GM23248 (cell line): ENCODE measurements at regions not wholly inside any gene's neighbourhood (a gene's known extent, or its start where the extent isn't known, plus 50 kb on each side); places are given as distances from the start of the nearest gene placed in this dataset.
"Not testable (repeated sequence)": the region's sequence is repeated elsewhere in the genome, so short reads cannot be mapped to it uniquely, and the experiment has no call there.

Source experiments
- DNase-seq: peaks from one replicate; pipeline ENCODE4 v3.0.0-alpha.2; 2015
- H2AFZ ChIP-seq: fragments of 200-600 bp; sonication (generic); 2 replicates; pipeline ENCODE4 v1.6.1; 2016; ENCODE audit warnings: antibody characterized with exemption
- H3F3A ChIP-seq: fragments of 200-600 bp; sonication (generic); 2 replicates; pipeline ENCODE4 v1.6.1; 2016; ENCODE audit warnings: mild to moderate bottlenecking, antibody characterized with exemption, mixed run types; ENCODE audit not compliant: insufficient read depth
- H3K27ac ChIP-seq: fragments of 200-600 bp; sonication (generic); 2 replicates; pipeline ENCODE4 v1.5.1; 2016; ENCODE audit warnings: mild to moderate bottlenecking
- H3K27me3 ChIP-seq: fragments of 200-600 bp; sonication (generic); replicated peaks from 2 replicates; pipeline ENCODE4 v1.6.1; 2016; ENCODE audit warnings: mild to moderate bottlenecking; ENCODE audit not compliant: insufficient read depth
- H3K36me3 ChIP-seq: fragments of 200-600 bp; sonication (generic); 2 replicates; pipeline ENCODE4 v1.6.1; 2016; ENCODE audit warnings: low read depth, mild to moderate bottlenecking
- H3K4me1 ChIP-seq: fragments of 200-600 bp; sonication (generic); 2 replicates; pipeline ENCODE4 v1.6.1; 2016; ENCODE audit warnings: mild to moderate bottlenecking; ENCODE audit not compliant: insufficient read depth
- H3K4me2 ChIP-seq: fragments of 200-600 bp; sonication (generic); one replicate; pipeline ENCODE4 v1.6.1; 2016; ENCODE audit warnings: mild to moderate bottlenecking; ENCODE audit not compliant: unreplicated experiment
- H3K4me3 ChIP-seq: fragments of 200-600 bp; sonication (generic); 2 replicates; pipeline ENCODE4 v1.5.1; 2016; ENCODE audit warnings: mild to moderate bottlenecking
- H3K79me2 ChIP-seq: fragments of 200-600 bp; sonication (generic); 2 replicates; pipeline ENCODE4 v1.6.1; 2016; ENCODE audit warnings: mild to moderate bottlenecking; ENCODE audit not compliant: insufficient read depth
- H3K9ac ChIP-seq: fragments of 200-600 bp; sonication (generic); 2 replicates; pipeline ENCODE4 v1.6.1; 2016; ENCODE audit warnings: mild to moderate bottlenecking
- H3K9me2 ChIP-seq: fragments of 200-600 bp; sonication (generic); 2 replicates; pipeline ENCODE4 v1.6.1; 2016; ENCODE audit warnings: mixed run types, mild to moderate bottlenecking, moderate library complexity; ENCODE audit not compliant: insufficient read depth
- H3K9me3 ChIP-seq: fragments of 200-600 bp; sonication (generic); one replicate; pipeline ENCODE4 v1.6.1; 2017; ENCODE audit warnings: low read depth
- H4K20me1 ChIP-seq: fragments of 200-600 bp; sonication (generic); 2 replicates; pipeline ENCODE4 v1.6.0; 2016; ENCODE audit not compliant: insufficient read depth
- EZH2 ChIP-seq: fragments of 200-600 bp; sonication (generic); IDR thresholded peaks from 2 replicates; pipeline ENCODE4 v1.6.1; 2018; ENCODE audit warnings: antibody characterized with exemption, mild to moderate bottlenecking; ENCODE audit not compliant: insufficient read depth, poor library complexity, severe bottlenecking
- EZH2phosphoT487 ChIP-seq: fragments of 200-600 bp; sonication (generic); IDR thresholded peaks from 2 replicates; pipeline ENCODE4 v1.6.1; 2018; ENCODE audit warnings: antibody characterized with exemption, moderate library complexity, mild to moderate bottlenecking, low read depth; ENCODE audit not compliant: insufficient read depth
- WGBS, 2 experiments: methylation state at CpG; one replicate each; pipeline ENCODE4 v1.1.6; 2015 to 2017; ENCODE audit warnings: low lambda C conversion rate in 2 of 2, low coverage in 1 of 2; ENCODE audit errors: missing lambda C conversion rate in 2 of 2; 5-methylcytosine and 5-hydroxymethylcytosine counted together
- in situ Hi-C: fragments of 300-500 bp; cut with MboI; formaldehyde crosslinking; loops from 2 replicates; pipeline ENCODE4 v1.15.0; 2020

DNA sequence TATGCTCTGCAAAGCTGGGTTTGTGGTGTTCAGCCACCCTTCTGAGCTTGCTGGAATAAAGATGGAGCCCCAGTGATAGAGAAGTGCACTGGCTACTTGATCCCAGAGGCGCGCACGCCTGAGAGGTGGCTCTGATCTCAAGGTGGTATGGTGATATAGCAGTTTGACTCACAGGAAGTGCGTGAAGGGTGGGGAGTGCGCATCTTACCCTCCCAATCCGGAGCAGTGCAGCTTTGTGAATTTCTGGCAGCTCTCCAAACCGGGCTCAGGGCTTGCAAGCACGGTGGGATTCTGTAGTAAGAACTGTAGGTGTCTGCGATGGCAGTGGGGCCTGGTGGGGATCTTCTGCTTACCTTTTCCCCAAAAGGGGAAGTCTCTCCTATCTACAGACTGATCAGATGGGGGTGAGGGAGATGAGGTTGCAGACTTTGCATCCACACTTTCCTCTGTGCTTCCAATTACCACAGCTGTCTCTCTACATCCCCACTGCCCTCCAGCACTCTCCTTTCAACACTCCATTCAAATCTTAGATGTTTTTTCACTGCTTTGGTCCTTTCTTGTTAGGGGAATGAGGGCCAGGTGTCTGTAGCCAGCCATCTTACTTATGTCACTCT lies 197.4 kb upstream of the SLC38A2 start:
- Histone ChIP-seq H3K4me1 (peaks cover 15% of the 10 kb centered on the region), H3K36me3 (no peaks in the 10 kb centered on the region), H3K4me3 (no peak overlapping the region), H3K79me2 (no peaks in the 10 kb centered on the region), H3K9me3 (peaks cover 10% of the 10 kb centered on the region), H3F3A (peaks cover 5% of the 10 kb centered on the region; the same call in 1 of the 2 replicates), H3K9me2 (no peaks in the 10 kb centered on the region), H2AFZ (no peak overlapping the region), H4K20me1 (no peaks in the 10 kb centered on the region), H3K27me3 (no peaks in the 10 kb centered on the region), H3K27ac (no peak overlapping the region), H3K9ac (no peak overlapping the region), H3K4me2 (no peak overlapping the region)
- TF ChIP-seq EZH2 (no peak), EZH2phosphoT487 (no peak)
- in situ Hi-C loops = no loop called here
- DNase-seq = no peak
- WGBS, 2 experiments = 82 to 86% methylated on average over 9 of the region's 9 CpGs

DNA sequence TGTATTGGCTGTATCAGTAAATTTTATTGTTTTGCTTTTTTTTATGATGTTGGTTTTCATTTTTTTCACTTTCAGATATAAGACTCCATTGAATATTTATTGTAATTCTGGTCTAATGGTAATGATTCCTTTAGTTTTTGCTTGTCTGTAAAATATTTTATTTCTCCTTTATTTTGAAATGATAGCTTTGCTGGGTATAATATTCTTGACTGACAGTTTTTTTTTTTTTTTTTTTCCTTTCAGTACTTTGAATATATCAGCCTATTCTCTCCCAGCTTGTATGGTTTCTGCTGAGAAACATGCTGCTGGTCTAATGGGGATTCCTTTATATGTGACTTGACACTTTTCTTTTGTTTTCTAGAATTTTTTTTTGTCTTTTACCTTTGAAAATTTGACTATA lies 195.1 kb upstream of the SLC38A2 start:
- Histone ChIP-seq H3K4me1 (peaks cover 16% of the 10 kb centered on the region), H3K4me2 (no peak overlapping the region), H2AFZ (no peak overlapping the region), H3K36me3 (no peaks in the 10 kb centered on the region), H3K9ac (no peak overlapping the region), H3K9me3 (peaks cover 14% of the 10 kb centered on the region), H3K27me3 (no peaks in the 10 kb centered on the region), H3F3A (peaks cover 5% of the 10 kb centered on the region), H3K27ac (no peak overlapping the region), H3K9me2 (no peaks in the 10 kb centered on the region), H4K20me1 (no peaks in the 10 kb centered on the region), H3K79me2 (0 out of 2 replicates have a peak, but pooled peaks cover 6% of the 10 kb centered on the region), H3K4me3 (no peak overlapping the region)
- TF ChIP-seq EZH2phosphoT487 = no peak
- DNase-seq = no peak
- in situ Hi-C loops = no loop called here

DNA sequence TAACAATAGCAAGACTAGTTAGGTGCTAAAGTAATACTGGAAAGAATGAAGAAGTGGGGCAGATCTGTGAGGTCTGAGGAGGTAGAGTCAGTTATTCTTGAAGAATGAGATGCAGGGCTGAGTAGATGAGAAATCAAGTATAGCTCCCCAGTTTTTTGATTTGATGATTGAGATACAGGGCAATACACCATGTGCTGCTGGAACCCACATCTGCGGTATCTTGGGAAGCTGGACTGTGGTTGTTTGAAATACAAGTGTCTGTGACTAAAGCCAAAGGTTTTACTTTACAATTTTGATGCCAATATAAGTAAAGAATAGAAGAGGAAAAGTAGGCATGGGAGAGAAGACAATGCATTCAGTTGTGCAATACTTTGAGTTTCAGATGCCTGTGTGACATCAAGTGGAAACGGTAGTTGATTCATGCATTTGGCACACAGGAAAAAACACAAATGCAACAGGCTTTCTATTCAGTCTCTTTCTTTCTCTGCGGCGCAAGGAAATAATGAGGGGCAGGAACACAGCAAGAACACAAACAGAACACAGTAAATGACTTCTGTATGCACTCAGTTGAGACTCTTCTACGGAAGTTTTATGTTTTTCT lies 190.2 kb upstream of the SLC38A2 start:
- in situ Hi-C loops = no loop called here
- 1 to 3% methylated on average over 5 of the region's 5 CpGs for WGBS, 2 experiments
- peak overlapping the region; percentile 58 for H3K4me3 ChIP-seq
- TF ChIP-seq EZH2phosphoT487 = no peak
- no peak for TF ChIP-seq EZH2
- H3K9ac ChIP-seq = peak overlapping the region; percentile 59
- H3K4me2 ChIP-seq = peak overlapping the region; percentile 86
- no peaks in the 10 kb centered on the region for H3K36me3 ChIP-seq
- H2AFZ ChIP-seq = no peak overlapping the region
- peak overlapping the region; percentile 88 for H3K27ac ChIP-seq
- peak; percentile 92 for DNase-seq
- peaks cover 34% of the 10 kb centered on the region for H3F3A ChIP-seq
- no peaks in the 10 kb centered on the region for H4K20me1 ChIP-seq
- peaks cover 14% of the 10 kb centered on the region for H3K9me3 ChIP-seq
- H3K27me3 ChIP-seq = no peaks in the 10 kb centered on the region
- no peaks in the 10 kb centered on the region for H3K9me2 ChIP-seq
- 0 out of 2 replicates have a peak, but pooled peaks cover 6% of the 10 kb centered on the region for H3K79me2 ChIP-seq
- peaks cover 54% of the 10 kb centered on the region for H3K4me1 ChIP-seq

DNA sequence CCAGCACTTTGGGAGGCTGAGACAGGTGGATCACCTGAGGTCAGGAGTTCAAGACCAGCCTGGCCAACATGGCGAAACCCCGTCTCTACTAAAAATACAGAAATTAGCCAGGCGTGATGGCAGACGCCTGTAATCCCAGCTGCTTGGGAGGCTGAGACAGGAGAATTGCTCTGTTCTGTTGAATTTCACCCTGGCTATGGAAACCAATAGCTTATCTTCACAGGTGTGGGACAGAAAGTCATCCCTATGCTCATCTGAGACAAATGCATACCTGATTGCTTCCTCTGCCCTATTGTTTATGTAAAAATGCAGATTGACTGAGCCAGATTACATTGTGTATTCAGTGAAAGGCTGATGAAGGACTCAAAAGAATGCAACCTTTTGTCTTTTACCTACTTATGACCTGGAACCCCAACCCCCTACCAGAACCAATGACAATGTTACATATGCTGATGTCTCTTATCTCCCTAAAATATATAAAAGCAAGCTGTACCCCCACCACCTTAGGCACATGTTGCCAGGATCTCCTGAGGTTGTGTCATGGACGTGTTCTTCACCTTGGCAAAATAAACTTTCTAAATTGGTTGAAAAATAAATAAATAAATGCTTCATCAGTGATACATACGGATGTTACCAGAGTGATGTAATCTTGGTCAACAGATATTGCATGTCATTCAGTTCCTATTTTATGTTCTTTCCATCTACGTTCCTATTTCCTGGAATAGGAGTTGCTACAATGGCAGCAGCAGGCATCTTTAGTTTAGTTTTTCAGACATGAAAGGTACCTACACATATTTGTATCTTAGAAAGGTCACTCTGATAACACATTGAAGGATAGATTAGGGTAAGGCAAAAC lies 189.4 kb upstream of the SLC38A2 start:
- H2AFZ ChIP-seq, H3K9me2 ChIP-seq, H3K36me3 ChIP-seq, in situ Hi-C loops, H4K20me1 ChIP-seq, H3K27me3 ChIP-seq, H3K79me2 ChIP-seq: not testable (repeated sequence)
- 76 to 81% methylated on average over 7 of the region's 7 CpGs for WGBS, 2 experiments
- Histone ChIP-seq H3K27ac (peak overlapping the region; percentile 88), H3K9ac (peak overlapping the region; percentile 59), H3K9me3 (peaks cover 14% of the 10 kb centered on the region), H3K4me3 (peak overlapping the region; percentile 58), H3F3A (peaks cover 41% of the 10 kb centered on the region), H3K4me2 (peak overlapping the region; percentile 86), H3K4me1 (peaks cover 61% of the 10 kb centered on the region)
- DNase-seq = peak; percentile 51
